GM23338 (cell line): ENCODE measurements at regions not wholly inside any gene's neighbourhood (a gene's known extent, or its start where the extent isn't known, plus 50 kb on each side); places are given as distances from the start of the nearest gene placed in this dataset.
"Not testable (repeated sequence)": the region's sequence is repeated elsewhere in the genome, so short reads cannot be mapped to it uniquely, and the experiment has no call there.

Experiments used
- ATAC-seq: fragments of 200-7000 bp; cut with Tn5 transposase; 3 replicates; pipeline ENCODE4 v1.9.1; 2020
- DNase-seq: peaks from one replicate; pipeline ENCODE4 v3.0.0-alpha.2; 2015; ENCODE audit warnings: low spot score
- H2AFZ ChIP-seq: fragments of 200-600 bp; sonication (generic); 2 replicates; pipeline ENCODE4 v1.8.0; 2016; ENCODE audit warnings: antibody characterized with exemption, mild to moderate bottlenecking, moderate library complexity
- H3F3A ChIP-seq: fragments of 200-600 bp; sonication (generic); replicated peaks from 2 replicates; pipeline ENCODE4 v1.8.0; 2017; ENCODE audit warnings: antibody characterized with exemption, mixed run types, low read depth
- H3K27ac ChIP-seq: fragments of 200-600 bp; sonication (generic); 2 replicates; pipeline ENCODE4 v1.6.1; 2016; ENCODE audit warnings: low read depth
- H3K27me3 ChIP-seq: fragments of 200-600 bp; sonication (generic); 2 replicates; pipeline ENCODE4 v1.8.0; 2016; ENCODE audit warnings: mild to moderate bottlenecking, mixed run types, moderate library complexity; ENCODE audit not compliant: insufficient read depth
- H3K36me3 ChIP-seq: fragments of 200-600 bp; sonication (generic); 2 replicates; pipeline ENCODE4 v1.8.0; 2016; ENCODE audit warnings: mild to moderate bottlenecking; ENCODE audit not compliant: insufficient read depth
- H3K4me1 ChIP-seq: fragments of 200-600 bp; sonication (generic); 2 replicates; pipeline ENCODE4 v1.8.0; 2016; ENCODE audit warnings: mild to moderate bottlenecking, moderate library complexity; ENCODE audit not compliant: insufficient read depth
- H3K4me2 ChIP-seq: fragments of 200-600 bp; sonication (generic); 2 replicates; pipeline ENCODE4 v1.7.1; 2017; ENCODE audit warnings: mixed run types
- H3K4me3 ChIP-seq: fragments of 200-600 bp; sonication (generic); 2 replicates; pipeline ENCODE4 v1.6.1; 2016; ENCODE audit warnings: mixed run types
- H3K79me2 ChIP-seq: fragments of 200-600 bp; sonication (generic); replicated peaks from 2 replicates; pipeline ENCODE4 v1.8.0; 2017; ENCODE audit warnings: mild to moderate bottlenecking; ENCODE audit not compliant: insufficient read depth
- H3K9me2 ChIP-seq: fragments of 200-600 bp; sonication (generic); 2 replicates; pipeline ENCODE4 v1.8.0; 2017; ENCODE audit not compliant: insufficient read depth
- H4K20me1 ChIP-seq: fragments of 200-600 bp; sonication (generic); replicated peaks from 2 replicates; pipeline ENCODE4 v1.8.0; 2017; ENCODE audit warnings: mild to moderate bottlenecking; ENCODE audit not compliant: insufficient read depth
- H3K27ac Mint-ChIP-seq: 2 replicates; pipeline ENCODE4 v1.8.0; 2020; ENCODE audit warnings: inconsistent platforms, mild to moderate bottlenecking, moderate library complexity, mixed read lengths
- H3K27me3 Mint-ChIP-seq: 3 replicates; pipeline ENCODE4 v1.8.0; 2022; ENCODE audit warnings: low read depth, mild to moderate bottlenecking, moderate library complexity, mixed read lengths, inconsistent platforms; ENCODE audit not compliant: insufficient read depth, poor library complexity
- H3K36me3 Mint-ChIP-seq: 3 replicates; pipeline ENCODE4 v1.8.0; 2021; ENCODE audit warnings: low read depth, mild to moderate bottlenecking, inconsistent platforms, moderate library complexity, mixed read lengths
- H3K4me1 Mint-ChIP-seq: 3 replicates; pipeline ENCODE4 v1.8.0; 2020; ENCODE audit warnings: mild to moderate bottlenecking, inconsistent platforms, mixed read lengths
- H3K4me3 Mint-ChIP-seq: 3 replicates; pipeline ENCODE4 v1.8.0; 2021; ENCODE audit warnings: moderate library complexity, mild to moderate bottlenecking, inconsistent platforms, mixed read lengths
- H3K9me3 Mint-ChIP-seq: 3 replicates; pipeline ENCODE4 v1.8.0; 2020; ENCODE audit warnings: moderate library complexity, mild to moderate bottlenecking, inconsistent platforms, mixed read lengths

DNA sequence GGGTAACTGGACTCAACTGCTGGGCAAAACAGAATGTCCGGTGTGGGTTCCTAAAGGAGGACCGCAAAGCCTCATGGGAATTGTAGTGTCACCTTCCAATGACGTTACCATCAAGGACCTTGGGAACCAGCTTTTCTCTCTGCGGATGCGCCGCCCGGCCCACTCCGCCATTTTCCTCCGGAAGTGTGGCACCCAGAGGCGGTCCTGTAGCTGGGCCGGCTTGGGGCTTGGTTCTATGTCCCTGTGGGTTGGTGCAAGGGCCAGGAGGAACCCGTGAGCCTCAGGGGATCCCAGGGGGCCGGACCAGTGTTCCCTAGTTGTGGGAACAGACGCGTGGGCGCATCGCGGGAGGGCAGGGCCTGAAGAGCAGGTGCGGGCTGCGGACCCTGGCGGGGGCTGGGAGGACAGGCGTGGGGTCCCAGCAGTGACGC lies 175.1 kb downstream of the CWH43 start:
- H3K4me3 ChIP-seq, H3K9me2 ChIP-seq, H3K4me1 ChIP-seq, H3K27ac Mint-ChIP-seq, H3K4me3 Mint-ChIP-seq, H2AFZ ChIP-seq, H3K4me1 Mint-ChIP-seq, ATAC-seq, H3K27me3 ChIP-seq, H4K20me1 ChIP-seq, H3F3A ChIP-seq, DNase-seq, H3K36me3 ChIP-seq, H3K4me2 ChIP-seq, H3K27ac ChIP-seq, H3K79me2 ChIP-seq: not testable (repeated sequence)
- peaks cover 56% of the 10 kb centered on the region for H3K9me3 Mint-ChIP-seq
- H3K27me3 Mint-ChIP-seq, result peaks cover 11% of the 10 kb centered on the region
- peaks cover 23% of the 10 kb centered on the region for H3K36me3 Mint-ChIP-seq

DNA sequence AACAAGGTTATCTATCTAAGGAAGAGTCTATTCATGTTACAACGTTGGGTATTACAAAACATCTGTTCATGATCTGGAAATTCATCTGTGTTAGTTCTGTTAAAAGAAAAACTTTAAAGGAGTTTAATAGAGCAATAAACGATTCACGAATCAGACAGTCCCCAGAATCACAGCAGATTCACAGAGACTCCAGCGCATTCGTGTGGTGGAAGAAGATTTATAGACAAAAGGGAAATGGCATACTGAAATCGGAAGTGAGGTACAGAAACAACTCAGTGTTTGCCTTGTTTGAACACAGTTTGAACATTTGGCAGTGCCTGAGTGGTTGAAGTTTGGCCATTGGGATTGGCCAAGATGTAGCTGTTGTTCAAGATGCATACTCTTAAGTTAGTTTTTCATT lies 178.8 kb downstream of the CWH43 start:
- not testable (repeated sequence) for ATAC-seq, H3F3A ChIP-seq, H3K9me2 ChIP-seq, H3K27me3 ChIP-seq, H3K4me1 Mint-ChIP-seq, H3K36me3 ChIP-seq, H3K4me3 ChIP-seq, H4K20me1 ChIP-seq, DNase-seq, H3K27ac Mint-ChIP-seq, H3K36me3 Mint-ChIP-seq, H3K27me3 Mint-ChIP-seq, H3K4me2 ChIP-seq, H3K4me1 ChIP-seq, H2AFZ ChIP-seq, H3K4me3 Mint-ChIP-seq, H3K79me2 ChIP-seq, H3K27ac ChIP-seq
- H3K9me3 Mint-ChIP-seq, result peaks cover 33% of the 10 kb centered on the region

DNA sequence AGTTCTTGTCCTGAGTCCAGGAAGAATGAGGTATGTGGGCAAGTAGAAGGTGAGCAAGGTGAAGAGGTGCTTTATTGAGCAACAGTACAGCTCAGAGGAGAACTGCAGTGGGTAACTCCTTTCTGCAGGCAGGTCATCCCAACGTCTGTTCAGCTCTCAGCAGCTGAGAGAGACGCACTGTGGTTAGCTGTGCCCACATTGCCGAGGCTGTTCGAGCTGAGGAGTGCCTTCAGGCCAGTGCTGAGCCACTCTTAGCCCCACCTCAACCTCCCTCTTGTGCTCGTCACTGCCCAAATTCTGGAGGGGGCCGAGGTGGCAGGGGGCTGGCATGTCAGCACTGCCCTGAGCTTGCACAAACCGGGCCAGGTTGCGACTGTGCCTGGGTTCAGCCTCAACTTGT lies 191.8 kb downstream of the CWH43 start:
- not testable (repeated sequence) for H3K4me2 ChIP-seq, H3K27me3 ChIP-seq, H3K4me3 ChIP-seq, H3K36me3 ChIP-seq, H3F3A ChIP-seq, ATAC-seq, H3K9me2 ChIP-seq, H3K79me2 ChIP-seq, DNase-seq, H3K27ac ChIP-seq, H3K27me3 Mint-ChIP-seq, H3K27ac Mint-ChIP-seq, H3K4me1 Mint-ChIP-seq, H3K4me1 ChIP-seq, H3K4me3 Mint-ChIP-seq, H4K20me1 ChIP-seq, H3K36me3 Mint-ChIP-seq, H2AFZ ChIP-seq
- H3K9me3 Mint-ChIP-seq, result peaks cover 23% of the 10 kb centered on the region

DNA sequence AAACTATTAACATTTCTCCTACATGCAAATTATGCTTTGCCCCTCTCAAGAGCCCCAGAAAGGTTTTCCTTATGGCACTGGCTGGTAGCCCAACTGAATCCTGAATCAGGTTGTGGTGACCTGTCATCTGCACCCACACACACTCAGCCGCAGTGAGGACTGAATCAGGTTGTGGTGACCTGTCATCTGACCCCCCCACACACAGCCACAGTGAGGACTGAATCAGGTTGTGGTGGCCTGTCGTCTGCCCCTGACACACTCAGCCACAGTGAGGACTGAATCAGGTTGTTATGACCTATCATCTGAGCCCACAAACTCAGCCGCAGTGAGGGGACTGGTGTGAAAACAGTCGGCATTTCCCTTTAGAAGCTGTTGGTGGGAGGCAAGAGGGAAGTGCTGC lies 195.0 kb downstream of the CWH43 start:
- H3K27me3 Mint-ChIP-seq, H2AFZ ChIP-seq, H3K36me3 ChIP-seq, H3K4me2 ChIP-seq, DNase-seq, H3K9me2 ChIP-seq, H3K27ac Mint-ChIP-seq, H4K20me1 ChIP-seq, H3K36me3 Mint-ChIP-seq, H3K4me1 Mint-ChIP-seq, H3K4me3 Mint-ChIP-seq, H3F3A ChIP-seq, ATAC-seq, H3K79me2 ChIP-seq, H3K27me3 ChIP-seq, H3K4me1 ChIP-seq, H3K27ac ChIP-seq, H3K4me3 ChIP-seq: not testable (repeated sequence)
- peaks cover 20% of the 10 kb centered on the region for H3K9me3 Mint-ChIP-seq

DNA sequence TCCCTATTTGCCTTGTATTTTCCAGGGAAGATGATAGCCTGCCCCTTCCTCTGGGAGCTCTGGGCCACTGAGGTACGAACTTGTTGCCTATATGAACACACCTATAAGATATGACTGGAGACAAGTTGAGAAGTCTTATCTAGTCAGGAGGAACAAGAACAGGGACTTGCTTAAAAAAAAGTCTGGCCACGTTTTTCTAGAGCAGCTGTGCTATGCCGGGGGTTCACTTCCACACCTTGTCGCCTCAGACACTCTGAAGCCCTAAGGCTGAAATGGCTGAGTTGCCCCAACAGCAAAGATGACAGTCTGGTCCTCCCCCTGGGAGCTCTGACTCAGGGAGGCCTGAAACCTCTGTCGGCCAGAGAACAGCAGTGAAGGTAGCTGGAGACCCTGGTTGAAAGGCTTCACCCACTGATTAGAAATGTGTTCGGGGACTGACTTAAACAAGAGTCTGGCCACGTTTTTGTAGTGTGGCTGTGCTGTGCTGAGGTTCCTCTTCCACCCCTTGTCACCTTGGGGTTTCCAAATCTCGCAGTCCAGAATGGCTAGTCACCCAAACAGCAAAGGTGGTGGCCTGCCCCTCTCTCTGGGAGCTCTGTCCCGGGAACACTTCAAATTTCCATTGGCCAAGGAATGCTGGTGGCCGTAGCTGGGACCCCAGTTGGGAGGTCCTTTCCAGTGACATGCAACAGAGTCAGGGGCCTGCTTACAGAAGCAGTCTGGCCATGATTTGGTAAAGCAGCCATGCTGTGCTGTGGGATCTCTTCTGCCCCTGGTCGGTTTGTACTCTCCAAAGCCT lies 225.5 kb downstream of the CWH43 start:
- ATAC-seq, result not testable (repeated sequence)

DNA sequence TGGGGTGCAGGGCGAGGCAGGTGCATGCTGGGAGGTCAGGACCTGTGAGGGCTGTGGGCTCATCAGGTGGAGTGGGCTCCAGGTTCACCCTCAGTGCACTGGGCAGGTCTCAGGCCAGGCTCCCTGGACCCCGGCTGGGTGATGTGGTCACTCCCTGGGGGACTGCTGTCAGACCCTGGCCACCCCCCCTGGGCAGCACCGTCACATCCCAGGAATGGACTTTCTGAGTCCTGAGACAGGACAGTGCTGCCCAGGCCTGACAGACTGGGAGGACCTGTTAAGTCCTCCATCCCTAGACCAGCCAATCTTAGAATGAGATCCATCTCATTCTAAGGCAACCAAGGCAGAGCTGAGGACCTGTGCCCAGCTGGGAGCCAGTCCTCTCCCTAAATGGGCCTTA lies 227.2 kb downstream of the CWH43 start:
- DNase-seq, H3K9me2 ChIP-seq, H3K4me1 Mint-ChIP-seq, H3K27ac ChIP-seq, H3K27me3 Mint-ChIP-seq, H3K27ac Mint-ChIP-seq, H3F3A ChIP-seq, ATAC-seq, H3K4me1 ChIP-seq, H3K36me3 ChIP-seq, H3K27me3 ChIP-seq, H2AFZ ChIP-seq, H4K20me1 ChIP-seq, H3K4me3 Mint-ChIP-seq, H3K79me2 ChIP-seq, H3K4me2 ChIP-seq, H3K4me3 ChIP-seq: not testable (repeated sequence)
- Mint-ChIP-seq H3K36me3 (peaks cover 64% of the 10 kb centered on the region), H3K9me3 (peaks cover 94% of the 10 kb centered on the region)

More for the DNA sequence above, 225.5 kb downstream of the CWH43 start:
- H3K4me2 ChIP-seq, H3K9me2 ChIP-seq, H3K27me3 Mint-ChIP-seq, H3K4me3 Mint-ChIP-seq, H3F3A ChIP-seq, H3K27ac ChIP-seq, H2AFZ ChIP-seq, H3K27ac Mint-ChIP-seq, H3K36me3 ChIP-seq, H3K4me3 ChIP-seq, DNase-seq, H3K4me1 Mint-ChIP-seq, H4K20me1 ChIP-seq, H3K27me3 ChIP-seq, H3K4me1 ChIP-seq, H3K79me2 ChIP-seq: not testable (repeated sequence)
- Mint-ChIP-seq H3K9me3 (peaks cover 84% of the 10 kb centered on the region), H3K36me3 (peaks cover 49% of the 10 kb centered on the region)
